Right kidney (tissue), 1 donor: ENCODE measurements at regions not wholly inside any gene's neighbourhood (a gene's known extent, or its start where the extent isn't known, plus 50 kb on each side); places are given as distances from the start of the nearest gene placed in this dataset.

Source experiments
- DNase-seq: peaks from one replicate; pipeline ENCODE4 v3.0.0-alpha.2; 2016

DNA sequence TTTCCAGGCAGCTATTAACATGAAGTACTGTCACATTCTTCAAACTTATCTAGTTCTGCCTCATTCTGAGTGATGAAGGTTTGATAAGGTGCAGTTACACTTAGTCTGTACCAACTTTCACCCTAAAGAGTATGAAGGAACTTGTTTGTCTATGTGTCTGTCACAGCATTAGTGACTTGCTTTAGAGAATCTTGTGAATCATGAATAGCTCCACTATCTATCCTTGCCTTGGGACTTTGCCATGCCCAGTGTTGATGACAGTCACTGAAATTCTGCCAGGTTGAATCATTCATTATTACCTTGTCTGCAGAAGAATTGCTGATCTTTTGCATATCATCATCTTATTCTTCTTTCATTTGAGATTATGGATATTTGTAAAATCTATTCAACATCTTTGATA is 50.9 kb upstream of the A1CF start:
- no peak for DNase-seq

DNA sequence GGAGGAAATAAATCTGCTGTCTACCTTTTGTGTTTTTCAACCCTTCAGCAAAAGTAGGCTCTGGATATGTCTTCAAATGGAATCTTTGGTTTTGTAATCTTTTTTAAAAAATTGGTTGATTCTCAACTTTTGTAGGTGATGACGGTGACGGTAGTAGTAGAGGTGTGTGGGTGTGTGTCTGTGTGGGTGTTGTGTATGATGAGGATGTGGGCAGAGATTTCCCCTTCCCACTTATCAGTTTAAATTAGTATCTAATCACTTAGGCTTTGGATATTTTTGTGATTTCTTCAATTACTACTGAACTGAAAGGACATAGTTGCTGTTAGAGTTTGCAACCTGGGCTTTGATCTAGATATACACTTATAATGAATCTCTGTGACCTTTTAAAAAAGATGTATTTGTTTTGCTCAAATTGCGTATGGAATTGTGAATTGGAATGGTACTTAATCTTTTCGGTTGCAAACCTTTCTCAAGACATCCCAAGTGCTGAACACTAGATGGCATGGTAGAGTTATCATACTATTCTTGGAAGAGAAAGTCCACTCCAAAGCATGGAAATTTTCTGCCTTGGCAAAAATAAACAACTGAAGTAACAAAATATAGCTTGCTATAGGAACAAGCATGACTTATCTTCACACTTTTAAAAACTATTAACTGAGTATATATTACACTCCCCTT is 51.9 kb upstream of the A1CF start:
- no peak for DNase-seq

DNA sequence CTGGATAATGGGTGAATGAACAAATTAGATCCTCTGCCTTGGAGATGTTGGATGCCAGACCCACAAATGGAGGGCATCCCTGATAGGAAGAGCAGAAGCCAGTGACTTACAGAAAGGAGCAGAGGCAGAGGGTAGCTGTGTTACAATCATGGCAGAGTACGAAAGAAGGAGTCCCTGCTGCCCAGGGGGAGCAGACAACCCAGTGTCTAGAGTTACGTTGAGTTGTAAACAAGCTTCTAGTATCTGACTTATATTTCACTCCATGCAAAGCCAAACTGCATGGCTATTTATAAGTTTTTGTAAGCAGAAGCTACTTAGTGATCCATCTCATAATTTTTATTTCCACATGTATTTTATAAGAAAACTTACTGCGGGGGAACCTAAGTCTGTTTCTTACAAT is 56.2 kb upstream of the A1CF start:
- DNase-seq: no peak

DNA sequence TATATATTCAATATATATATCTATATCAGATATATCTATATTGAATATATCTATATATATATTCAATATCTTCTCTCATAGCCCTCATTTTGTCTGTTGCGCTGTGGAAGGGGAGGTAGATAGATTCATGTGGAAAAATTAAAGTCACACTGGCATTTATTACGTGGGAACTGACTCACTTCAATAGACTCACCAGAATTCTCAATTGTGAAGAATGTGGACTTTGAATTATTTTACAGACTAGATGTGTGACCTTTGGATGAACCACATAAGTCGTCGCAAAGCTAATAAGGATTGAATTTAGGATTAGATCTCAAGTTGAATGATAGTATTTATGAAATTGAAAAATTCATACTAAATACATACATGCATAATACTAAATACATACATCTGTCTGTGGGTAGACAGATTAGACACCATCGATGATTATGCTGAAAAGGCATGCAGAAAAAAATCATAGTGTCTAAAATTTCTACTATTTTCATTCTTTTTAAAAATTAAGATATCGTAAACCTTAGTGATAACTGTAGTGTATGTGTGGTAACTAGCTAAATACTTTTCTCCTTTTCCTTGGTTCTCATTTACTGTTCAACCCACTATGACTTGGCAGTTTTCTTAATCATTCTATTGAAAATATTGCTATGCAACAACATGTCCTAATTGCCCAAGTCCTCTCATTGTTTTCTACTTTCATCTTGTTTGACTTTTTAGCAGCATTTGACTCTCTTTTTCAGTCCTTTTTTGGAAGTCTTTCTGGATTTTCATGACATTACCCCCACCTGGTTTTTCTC is 61.8 kb upstream of the A1CF start:
- DNase-seq: no peak

DNA sequence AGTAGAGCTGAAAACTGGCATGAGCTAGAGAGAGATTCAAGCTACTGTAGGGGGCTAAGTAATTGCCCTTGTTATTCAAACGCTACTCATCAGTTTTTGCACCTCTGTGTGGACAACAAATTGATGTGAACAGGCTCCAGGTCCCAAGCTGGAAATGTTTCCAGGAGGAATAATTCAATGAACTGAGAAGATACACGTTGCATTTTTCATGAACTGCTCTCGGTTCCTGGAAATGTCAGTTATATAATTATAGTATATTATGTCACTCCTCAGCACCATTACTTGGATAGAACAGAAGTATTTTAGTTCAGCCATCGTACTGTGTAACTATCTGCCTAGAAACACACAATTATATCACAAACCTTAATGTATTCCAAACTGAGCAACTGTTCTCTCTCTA is 65.9 kb upstream of the A1CF start:
- DNase-seq: no peak

DNA sequence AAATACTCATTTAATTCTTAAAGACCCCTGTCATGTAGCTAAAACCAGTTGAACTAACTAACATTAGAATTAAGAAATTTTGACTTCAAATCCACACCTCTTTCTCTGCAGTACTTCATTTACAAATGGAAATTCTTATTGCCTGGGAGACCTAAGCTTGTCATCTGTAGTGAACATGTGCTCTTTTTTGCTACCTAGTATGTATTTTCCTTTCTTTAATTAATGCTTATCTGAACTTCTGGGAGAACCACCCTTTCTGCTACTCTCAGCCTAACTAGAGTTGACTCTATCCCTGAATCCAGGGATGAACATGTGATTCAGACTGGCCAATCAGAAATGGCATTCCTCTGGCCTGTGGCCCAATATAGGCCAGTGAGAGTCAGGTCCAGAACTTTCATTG is 75.9 kb upstream of the A1CF start:
- no peak for DNase-seq

DNA sequence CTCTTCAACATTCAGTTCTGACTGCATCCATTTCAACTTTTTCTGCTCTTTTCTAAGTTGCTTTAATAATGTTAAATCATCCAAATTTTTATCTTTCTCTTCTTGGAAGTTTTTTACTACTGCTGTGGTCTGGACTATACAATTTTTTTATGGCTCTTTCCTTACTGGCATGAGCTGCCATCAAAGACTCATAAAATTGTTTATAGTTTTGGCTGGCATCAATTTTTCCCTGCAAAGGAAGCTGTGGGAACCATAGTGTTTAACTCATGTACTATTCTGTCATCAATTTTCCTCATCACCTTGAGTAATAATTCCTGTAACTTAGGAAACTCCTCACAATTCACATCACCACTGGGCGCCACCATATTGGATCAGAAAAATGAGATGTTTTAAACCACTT is 77.6 kb upstream of the A1CF start:
- no peak for DNase-seq

DNA sequence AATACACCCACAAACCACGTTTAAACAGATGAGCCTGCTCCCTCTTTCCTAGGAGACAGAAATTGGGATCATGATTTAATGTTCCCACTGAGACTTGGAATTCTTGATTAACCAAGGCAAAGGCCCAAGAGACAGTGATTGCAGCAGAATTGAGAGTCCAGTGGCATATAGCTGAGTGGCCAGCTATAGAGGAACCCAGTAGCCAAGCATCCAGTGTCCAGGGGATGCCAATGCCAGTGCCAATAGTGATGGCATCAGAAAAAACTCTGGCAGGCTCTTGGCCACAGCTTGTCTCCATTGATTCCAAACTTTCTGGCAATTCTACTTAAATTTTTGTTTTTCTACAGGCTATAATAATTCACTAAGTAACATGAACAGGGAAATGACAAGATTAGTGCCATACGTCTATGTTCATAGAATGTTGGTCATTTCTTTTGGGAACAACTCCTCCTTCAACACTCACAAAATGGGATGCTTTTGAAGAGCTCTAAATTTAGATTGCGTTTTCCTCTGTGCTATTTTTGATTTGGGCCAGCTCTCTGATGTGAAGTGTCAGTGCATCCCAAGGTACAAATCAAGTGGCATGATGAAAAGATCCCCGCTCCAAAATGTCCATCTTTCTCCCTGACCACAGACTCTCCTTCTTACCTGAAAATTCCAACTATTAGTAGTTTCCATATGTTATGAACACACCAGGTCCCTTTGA is 83.1 kb upstream of the A1CF start:
- DNase-seq: no peak

DNA sequence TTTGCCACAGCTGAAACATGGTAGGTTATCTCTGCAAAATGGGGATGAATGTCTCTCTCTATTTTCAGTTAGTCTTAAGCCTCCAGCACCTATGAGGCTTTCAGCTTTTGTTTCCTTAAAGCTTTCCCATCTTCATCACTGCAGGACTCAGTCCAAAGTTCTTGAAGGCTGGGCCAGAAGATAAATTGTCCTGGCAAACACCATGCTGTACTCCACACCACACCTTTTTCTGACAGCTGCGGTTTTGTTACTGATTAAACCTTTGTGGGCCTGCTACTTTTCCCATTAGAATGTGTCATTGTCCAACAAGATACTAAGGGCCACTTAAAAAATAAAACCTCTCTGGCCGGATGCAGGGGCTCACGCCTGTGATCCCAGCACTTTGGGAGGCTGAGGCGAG is 87.2 kb upstream of the A1CF start:
- no peak for DNase-seq

DNA sequence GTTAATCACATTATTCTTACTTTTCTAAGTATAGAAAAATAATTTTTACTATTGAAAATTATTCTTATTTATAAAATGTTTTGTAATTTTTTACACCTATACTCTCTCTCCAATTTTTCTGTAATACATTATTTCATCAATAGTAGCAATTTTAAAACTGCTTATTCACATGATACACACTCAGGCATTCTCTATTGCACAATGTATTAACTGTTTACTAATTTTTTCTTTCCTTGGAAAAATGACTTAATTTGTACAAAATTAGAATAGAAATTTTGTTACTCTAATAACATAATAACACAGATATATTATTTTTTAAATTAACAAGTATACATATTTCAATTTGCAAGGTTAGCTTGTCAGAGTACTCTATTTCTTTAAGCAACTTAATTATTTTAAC is 92.9 kb upstream of the PRKG1 start:
- DNase-seq: no peak

DNA sequence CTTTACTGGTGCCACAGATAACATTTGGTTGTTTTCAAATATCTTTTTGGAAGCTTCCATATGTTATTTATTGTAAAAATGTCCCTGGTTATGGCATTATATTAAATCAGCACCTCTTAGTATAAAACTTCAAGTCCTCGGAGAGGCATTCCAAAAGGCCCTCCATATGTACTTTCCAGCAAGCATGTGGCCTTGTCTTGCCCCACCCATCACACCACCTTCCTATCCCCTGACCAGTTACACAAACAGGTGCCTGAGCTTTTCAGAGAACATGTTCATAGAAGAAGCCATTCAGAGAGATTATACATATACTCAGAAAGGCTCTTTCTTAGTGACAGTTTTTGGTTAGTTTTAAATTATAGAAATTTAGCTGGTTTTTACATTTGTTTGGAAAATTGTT is 92.4 kb upstream of the PRKG1 start:
- no peak for DNase-seq

DNA sequence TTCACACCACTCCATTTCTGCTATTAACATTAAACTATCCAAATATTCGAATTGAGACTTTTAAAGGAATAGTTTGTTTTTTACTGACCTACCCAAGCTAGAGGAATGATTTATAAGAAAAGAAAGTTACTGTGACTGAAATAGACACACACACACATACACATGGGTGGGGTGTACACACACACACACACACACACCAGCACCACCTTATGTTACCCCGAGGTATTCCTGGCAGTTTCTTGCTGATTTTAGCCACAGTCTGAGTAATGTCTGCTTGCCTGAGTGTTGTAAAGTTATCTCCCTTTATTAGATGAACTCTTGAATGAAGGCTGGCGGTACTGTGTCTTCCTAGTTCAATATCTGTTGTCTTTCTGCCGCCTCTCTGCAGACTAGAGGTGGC is 91.3 kb upstream of the PRKG1 start:
- DNase-seq: no peak

DNA sequence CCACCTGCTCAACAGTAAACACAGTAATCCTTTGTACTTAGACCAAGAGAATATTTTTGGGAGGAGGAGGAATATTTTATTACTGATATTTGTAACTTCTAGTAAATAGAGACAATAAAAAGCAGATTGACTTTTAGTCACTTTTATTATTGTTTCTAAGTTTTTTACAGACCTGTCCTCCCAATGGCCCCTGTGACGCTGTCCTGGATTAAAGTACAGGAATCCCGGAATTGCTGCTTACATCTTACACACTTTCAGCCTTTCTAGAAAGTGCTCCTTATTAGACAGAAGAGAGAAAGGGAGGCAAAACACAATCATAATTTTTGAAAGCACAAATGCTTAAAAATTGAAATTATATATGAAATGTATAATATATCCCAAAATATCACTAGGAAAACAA is 86.4 kb upstream of the PRKG1 start:
- no peak for DNase-seq

DNA sequence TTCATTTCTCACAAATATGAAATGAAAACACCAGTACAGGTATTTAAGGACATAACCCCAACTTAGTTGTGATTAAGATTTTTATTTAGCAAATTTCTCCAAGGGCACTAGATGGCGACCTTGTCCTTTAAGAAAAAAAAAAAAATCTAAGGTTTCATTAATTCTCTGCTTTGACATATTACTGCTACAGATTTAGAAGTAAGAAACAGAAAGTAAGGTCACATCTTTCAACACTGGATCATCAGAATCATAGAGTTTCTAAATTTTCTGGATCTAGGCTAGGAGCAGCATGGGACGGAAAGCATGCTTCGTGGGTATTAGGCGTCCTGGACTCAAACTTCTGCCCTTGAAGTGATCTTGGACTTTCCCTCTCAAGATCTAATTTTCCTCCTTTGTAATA is 85.5 kb upstream of the PRKG1 start:
- DNase-seq: peak; percentile 23

DNA sequence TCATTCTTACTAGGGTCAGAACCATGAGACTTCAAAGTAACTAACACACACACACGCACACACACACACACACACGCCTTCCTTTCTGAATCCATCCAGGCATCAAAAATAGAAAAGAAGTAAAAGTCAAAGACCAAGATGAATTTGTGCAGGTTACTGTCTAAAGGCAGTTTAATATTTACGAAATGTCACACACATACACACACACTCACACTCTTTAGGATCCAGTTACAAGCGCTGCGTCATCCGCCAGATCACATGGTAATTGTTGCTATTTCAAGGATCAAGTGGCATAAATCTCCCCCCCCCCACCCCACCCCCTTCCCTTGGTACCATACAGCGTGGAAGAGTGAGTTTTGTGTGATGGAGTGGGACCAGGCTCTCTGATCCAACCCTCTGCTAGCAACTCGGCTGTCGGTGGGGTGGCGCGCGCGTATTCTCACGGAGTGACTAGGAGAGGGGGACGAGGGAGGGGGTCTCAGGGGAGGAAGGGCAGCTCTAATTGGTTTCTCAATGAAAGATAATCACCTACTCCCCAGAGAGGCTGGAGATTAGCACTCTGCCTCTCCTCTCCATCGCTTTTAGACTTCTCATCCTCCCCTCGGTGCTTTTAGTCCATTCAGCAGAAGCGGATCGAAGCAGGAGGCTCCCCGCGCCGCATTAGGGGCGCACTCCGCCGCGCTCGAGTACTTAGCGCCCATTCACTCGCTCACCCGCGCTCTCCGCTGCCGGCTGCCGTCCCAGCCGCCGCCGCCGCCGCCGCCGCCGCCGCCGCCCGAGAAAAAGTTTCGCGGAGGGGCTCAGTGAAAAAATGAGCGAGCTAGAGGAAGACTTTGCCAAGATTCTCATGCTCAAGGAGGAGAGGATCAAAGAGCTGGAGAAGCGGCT is 83.5 kb upstream of the PRKG1 start:
- DNase-seq: peak; percentile 83

DNA sequence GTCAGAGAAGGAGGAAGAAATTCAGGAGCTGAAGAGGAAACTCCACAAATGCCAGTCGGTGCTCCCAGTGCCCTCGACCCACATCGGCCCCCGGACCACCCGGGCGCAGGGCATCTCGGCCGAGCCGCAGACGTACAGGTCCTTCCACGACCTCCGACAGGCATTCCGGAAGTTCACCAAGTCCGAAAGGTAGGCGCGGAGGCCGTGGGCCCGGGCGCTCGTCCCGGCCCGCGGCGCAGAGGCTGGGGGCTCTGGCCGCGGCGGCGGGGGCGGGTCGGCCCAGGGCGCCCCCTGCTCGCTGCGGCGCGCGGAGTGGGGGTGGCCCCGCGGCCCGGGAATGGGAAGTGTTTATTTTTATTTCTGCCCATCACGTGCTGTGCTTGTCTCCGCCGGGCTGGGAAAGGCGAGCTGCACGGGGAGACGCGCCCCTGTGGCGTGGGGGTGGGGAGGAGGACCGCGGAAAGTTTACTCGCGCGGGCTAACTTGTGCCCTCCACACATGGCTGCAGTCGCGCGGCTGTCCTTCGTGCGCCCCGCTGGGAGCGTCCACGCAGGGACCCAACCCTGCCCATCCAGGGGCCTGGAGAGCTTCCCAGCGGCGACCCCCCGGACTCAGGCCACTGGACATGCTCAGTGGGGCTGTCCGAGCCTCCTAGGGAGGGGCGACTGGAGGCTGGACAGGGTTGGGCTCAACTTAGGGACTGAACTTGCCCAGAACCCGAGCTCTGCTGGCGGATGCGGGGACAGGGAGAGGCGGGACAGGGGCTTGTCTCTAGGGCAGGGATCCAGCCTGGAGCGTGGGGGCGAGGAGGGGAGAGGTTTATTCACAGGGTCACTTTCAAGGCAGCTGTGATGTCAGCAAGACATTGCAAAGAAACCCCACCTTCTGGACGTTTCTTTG is 82.6 kb upstream of the PRKG1 start:
- peak; percentile 79 for DNase-seq

DNA sequence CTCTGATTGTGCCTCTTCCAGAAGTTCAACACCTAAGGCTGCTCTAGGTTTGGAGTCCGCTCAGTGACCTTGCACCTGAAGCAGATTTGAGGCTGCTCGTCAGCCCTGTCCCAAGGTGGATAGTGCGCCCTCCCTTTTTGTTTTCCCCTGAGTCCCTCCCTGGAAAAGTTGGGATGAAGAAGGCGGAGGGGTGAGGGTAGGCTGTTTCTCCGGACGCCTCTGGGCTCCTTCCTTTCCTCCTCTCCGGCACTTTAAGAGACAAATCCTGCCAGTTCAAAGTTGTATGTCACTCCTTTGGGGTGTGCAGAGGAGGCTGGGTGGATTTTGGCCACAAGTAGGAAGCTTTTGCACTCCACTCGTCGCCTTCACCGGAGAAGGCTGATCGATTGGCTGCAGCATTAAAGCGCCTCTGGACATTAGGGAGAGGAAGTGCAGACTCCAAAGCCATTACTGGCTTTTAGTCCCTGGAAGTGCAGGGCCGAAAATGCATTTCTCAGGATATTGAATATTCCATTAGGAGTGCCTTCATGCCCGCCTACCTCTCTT is 81.9 kb upstream of the PRKG1 start:
- peak; percentile 73 for DNase-seq

DNA sequence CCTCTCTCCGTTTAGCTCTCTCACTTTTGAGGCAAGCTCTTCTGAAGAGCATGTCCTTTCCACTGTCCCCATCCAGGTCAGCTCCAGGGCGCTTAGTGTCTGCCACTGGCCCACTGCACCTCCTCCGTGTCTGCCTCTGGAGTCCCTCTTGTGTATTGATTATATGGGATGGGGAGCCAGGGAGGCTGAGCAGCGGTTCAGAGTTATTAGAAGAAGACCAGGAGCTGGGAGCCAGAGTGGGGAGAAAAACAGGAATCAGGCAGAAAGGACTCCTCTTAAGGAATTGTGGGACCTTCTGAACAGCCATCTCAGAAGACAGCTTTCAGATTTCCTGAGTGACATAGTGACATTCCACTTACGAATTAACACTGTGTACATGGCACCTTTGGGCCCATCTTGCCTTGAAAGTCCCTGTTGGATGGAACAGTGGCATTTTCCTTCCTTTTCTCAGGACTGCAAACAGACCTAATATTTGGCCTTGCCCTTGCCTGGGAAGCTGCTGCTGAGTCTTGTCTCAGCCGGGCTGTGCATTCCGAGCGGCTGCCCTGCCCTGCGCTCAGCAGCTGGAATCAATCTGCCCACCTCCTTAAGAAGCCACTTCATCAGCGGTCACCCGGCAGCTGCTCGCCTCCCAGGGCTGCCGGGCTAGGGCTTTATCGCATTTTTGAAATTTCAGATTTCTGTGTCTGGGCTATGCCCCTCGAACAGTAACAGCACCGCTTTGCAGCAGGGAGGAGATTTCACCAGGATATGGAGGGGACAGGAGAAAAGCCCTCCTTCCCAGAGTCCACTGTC is 81.1 kb upstream of the PRKG1 start:
- peak; percentile 71 for DNase-seq

DNA sequence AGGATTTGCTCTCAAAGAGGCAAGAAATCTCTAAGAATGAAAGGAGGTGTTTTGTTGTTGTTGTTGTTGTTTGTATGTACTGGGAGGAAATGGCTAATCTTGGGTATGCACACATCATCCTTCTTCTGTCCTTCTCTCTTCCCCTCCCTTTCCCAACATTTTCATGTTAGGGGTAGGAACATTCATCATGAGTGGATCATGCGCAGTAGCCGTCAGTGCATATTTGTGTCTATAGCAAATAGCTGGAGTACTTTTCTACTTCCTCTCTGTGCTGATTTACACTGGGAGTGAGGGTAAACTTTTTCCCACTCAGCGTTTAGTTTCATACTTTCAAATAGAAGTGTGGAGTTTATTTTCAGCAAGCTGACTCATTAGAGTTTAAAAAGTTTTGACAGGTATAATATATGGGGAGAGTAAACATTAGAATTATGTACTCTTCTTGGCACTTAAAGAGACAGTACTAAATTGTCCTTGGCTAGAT is 80.5 kb upstream of the PRKG1 start:
- no peak for DNase-seq

DNA sequence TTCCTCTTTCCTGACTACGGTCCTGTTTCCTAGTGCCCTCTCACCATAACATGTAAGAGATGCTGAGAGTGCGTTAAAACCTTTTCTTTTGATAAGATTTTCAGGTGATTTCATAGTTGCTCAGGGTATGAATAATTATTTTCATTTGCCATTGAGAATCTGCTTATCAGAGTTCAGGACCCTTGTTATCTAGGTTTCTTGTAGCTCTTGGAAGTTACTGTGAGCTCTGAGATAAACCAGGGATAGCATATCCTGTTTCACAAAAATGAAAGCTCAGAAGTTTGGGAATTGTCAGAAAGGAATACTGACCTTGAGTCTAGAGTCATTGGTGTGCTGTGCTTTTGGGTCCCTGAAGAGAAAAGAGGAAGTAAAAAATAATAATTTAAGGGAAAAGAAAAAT is 76.8 kb upstream of the PRKG1 start:
- no peak for DNase-seq
